ENCODE measurements at regions not wholly inside any gene's neighbourhood (a gene's known extent, or its start where the extent isn't known, plus 50 kb on each side); places are given as distances from the start of the nearest gene placed in this dataset.

DNA sequence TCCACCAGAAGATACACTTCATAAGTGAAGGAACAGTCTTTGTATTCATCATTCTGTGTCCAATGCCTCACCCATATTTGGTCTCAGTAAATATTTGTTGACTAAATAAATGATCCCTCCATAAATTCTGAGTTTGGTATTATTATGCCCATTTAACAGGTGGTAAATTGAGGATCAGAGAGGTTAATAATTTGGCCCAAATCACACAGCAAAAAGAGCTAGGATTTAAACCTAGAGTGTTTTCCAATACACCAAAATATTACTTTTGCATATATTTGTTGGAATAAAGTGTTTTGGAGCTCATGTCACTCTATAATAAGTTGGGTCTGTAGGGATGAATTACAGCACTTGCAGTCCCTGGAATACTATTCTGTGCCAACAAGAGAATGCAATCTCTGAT is 470.3 kb downstream of the ARHGEF28 start:
- FAIRE-seq (no peak), DNase-seq (ENCODE audit: extremely low spot score, insufficient read length, low read depth) (no peak)

DNA sequence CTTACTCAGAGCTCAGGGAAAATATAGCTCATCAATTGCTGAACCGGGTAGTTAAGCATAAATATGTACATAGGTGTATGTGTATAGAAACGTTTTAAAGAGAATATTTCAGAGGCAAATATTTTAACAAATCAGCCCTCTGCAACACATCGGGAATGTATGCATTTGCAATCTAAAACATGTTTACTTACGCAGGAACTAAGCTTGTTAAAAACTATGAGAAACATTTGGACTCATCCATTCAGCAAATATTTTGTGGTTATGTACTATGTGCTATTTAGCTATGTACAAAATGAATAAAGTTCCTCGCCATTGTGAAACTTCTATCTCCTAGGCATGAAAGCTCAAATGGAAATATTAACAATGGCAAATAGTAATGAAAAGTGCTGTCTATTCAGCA is 469.9 kb downstream of the ARHGEF28 start:
- DNase-seq (ENCODE audit: extremely low spot score, insufficient read length, low read depth) = no peak
- FAIRE-seq = no peak

DNA sequence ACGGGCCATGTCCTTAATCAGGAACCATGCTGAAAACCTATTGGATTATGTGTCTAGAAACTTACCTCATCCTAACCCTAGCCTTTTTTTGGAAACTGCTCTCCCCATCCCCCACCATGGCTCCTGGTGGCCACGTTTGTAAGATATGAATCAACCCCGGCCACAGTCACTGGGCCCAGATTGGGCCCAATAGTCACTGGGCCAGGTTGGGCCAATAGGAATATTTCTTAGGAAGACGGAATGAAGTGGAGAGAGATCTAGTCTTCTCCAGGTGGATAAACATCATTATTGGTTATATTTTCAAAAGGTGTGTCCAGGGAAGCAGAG is 468.7 kb downstream of the ARHGEF28 start:
- DNase-seq (ENCODE audit: extremely low spot score, insufficient read length, low read depth) (no peak), FAIRE-seq (no peak)

DNA sequence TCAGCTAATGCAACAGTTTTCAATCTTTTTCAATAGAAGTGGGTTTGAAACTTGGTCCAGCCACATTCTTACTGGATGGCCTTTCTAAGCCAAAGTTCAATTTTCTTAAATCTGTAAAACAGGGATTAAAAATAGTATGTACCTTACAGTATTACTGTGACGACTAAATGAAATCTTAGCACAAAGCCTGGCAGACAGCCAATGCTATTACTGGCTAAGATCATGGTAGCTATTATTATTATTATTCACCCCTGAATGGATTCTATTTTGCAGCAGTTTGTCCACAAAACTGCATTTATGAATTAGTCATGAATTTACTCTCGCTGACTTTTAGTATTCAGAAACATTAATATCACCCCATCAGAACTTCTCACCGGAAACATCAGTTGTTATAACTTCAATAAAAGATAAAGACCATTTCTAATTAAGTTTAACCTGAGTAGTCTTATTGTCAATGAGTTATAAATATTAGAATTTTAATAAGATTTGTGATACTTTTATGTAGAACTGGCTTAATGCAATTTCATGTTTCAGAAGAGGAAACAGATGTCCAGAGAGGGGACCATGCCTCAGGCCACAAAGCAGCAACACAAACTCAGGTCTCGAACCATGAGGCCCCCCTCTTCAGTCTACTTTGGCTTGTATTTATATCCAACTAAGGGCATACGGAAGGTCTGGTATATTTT is 468.2 kb downstream of the ARHGEF28 start:
- no peak for DNase-seq (ENCODE audit: extremely low spot score, insufficient read length, low read depth)
- no peak for FAIRE-seq

DNA sequence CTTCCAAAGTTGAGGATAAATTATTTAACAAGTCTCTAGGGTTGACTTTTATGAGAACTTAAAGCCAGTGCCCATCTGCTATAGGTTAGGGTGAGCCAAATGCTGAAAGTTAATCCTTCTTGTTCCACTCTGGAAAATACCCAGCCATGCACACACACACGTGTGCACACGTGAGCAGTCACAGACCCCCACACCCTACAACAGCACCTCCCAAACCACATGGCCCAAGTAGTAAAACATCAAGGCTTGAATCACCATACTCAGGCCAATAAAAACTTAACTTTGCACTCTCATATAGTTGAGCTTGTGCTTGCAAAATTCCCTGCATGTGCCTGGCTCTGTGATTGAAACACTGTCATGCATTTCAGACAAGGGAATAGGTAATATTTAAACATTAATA is 467.6 kb downstream of the ARHGEF28 start:
- DNase-seq (ENCODE audit: extremely low spot score, insufficient read length, low read depth) = no peak
- no peak for FAIRE-seq

DNA sequence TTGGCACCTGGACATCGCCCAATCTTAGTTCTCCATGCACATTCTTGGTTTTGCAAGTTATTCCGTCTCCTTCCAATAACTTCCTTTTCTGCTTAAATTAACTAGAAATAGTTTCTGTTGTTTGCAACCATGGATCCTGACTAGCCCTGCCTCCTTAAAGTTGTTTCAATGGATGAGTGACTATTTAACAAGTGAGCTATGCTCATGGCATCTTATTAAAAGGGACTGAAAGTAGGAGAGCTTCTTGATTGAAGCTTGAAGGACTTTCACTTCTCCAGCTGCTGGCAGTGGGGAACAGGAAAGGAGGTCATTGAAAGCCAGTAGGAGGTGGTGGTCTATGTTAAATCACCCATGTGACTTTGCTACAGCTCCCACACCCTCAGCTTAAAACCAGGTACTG is 466.8 kb downstream of the ARHGEF28 start:
- FAIRE-seq (no peak), DNase-seq (ENCODE audit: extremely low spot score, insufficient read length, low read depth) (no peak)

DNA sequence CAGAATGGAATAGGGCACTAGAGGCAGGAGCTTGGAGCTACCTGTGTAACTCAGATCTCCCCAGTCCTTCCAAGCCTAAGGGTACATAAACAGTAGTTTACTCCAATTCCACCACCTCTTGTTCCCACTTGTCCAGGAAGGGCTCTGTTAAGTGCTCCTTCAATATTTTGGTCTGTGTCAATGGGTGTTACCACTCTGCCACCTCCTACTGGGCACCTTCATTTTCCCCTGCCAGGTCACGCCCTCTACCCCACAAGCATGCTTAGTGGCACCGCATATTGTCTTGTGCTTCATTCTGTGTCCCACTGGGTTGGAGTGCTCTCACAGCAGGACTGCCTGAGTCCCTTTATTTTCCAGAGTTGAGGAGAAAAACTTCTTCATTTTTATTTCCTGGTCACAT is 459.8 kb downstream of the ARHGEF28 start:
- DNase-seq (ENCODE audit: extremely low spot score, insufficient read length, low read depth) = no peak
- FAIRE-seq = no peak

DNA sequence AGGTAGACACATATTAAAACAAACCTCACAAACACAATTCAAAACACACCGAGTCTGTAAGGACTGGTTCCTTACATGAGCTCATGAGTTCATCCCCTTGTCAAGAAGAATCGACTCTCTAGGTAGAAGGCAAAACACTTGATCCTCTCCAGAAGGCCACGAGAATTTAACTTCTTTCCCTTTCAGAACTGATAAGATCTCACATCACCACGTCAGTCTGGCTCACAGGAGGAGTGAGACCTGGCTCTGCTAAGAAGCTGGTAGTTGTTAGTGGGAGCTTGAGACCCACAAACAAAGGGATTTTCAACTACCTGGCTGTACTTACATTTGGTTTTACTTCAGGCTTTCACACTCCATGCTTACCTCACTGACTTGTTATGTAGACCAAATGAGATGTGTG is 459.2 kb downstream of the ARHGEF28 start:
- DNase-seq (ENCODE audit: extremely low spot score, insufficient read length, low read depth) (no peak), FAIRE-seq (no peak)

DNA sequence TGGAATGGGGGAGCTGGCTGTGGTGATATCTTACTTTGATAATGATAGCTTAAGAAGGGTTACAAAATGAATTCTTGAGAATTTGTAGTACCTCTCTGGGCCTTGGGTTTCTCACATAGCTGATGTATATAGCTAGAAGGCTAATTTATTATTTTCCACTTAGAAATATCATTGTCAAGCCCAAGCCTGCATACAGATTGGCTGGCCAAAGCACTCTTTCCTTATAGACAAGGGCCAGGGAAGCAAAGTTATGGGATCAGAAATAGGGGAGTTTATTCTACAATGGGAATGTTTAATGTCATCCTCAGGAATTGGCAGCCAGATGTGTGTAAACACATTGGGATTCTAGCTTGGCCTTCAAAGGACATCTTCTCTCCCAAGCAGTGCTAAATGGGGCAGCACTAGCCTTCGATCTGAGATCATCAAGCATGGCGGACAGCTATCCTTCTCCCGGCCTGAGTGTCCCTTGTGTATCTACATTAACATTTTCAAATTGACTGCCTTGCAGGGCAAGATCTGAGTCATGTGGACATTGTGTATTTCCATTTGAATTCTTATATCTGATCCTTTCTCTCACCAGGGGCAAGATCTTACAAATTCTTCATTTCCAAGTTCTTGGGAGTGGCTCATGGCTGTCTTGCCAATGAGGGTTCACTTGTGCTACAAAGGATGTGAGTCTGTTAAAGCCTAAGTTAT is 457.2 kb downstream of the ARHGEF28 start:
- FAIRE-seq (no peak), DNase-seq (ENCODE audit: extremely low spot score, insufficient read length, low read depth) (no peak)

DNA sequence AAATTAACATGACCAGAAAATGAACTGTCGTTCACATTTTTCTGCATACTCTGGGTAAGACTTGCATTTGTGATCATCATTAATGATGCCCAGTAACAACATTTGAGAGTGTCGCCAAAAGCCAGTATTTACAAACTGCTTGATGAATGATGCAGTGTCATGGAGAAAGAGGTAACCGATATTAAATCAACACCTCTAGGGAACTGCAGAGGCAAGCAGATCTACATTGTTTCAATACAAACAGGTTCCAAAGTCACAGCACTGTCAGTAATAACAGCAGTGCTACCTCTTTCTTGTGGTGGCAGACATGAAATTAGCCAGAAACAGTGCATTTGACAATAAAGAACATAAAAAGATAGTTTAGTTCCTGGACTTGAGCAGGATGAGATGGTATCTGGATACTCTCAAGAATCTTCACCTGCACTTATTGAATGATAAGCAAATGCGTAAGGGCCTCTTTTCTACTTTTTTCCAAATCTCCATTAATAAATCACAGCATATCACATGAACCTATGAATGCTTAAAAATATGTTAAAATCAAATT is 456.6 kb downstream of the ARHGEF28 start:
- FAIRE-seq (no peak), DNase-seq (ENCODE audit: extremely low spot score, insufficient read length, low read depth) (no peak)

DNA sequence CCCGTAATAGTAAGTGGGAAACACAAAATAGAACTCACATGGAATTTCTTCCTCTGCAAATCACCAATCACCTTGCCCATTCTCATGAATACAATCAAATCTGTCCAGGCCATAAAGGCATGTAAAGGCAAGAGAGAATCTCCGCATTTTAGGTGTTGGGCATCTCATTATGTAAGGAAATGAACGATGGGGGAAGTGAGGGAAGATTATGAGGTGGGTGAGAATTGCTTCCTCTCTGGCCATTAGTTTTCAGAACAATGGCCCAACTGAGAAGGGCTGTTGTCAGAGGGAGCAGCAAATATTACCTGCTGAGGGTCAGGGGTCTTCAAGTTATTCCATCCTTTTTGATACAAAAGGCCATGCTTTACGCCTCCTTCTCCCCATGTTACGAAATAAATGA is 455.1 kb downstream of the ARHGEF28 start:
- DNase-seq (ENCODE audit: extremely low spot score, insufficient read length, low read depth) (no peak), FAIRE-seq (no peak)

DNA sequence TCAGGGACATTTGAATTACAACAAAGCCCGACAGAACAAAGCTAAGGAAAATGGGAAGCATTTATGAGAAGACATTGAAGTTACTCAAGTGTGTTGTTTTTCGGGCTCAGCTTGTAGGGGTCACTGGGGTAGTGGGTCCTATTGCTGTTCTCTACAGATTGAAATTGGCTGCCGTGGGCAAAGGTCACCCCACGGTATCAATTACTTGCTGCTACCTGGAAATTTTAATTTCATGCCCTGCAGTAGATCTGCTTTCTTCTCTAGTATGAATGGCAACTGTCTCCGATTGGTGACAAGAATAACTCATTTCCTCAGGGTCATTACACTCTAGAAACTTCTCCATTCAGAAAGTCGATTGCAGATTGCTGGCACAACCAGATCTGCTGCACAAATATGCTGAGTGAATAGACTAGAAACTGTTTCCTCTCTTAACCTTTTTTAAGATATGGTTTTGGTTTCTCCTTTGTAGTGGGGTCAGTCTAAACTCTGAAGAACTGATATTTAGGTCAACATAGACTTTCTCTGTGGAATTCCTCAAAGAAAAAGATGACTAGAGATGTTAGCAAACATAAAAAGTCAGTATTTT is 454.1 kb downstream of the ARHGEF28 start:
- no peak for FAIRE-seq
- DNase-seq (ENCODE audit: extremely low spot score, insufficient read length, low read depth) = no peak

DNA sequence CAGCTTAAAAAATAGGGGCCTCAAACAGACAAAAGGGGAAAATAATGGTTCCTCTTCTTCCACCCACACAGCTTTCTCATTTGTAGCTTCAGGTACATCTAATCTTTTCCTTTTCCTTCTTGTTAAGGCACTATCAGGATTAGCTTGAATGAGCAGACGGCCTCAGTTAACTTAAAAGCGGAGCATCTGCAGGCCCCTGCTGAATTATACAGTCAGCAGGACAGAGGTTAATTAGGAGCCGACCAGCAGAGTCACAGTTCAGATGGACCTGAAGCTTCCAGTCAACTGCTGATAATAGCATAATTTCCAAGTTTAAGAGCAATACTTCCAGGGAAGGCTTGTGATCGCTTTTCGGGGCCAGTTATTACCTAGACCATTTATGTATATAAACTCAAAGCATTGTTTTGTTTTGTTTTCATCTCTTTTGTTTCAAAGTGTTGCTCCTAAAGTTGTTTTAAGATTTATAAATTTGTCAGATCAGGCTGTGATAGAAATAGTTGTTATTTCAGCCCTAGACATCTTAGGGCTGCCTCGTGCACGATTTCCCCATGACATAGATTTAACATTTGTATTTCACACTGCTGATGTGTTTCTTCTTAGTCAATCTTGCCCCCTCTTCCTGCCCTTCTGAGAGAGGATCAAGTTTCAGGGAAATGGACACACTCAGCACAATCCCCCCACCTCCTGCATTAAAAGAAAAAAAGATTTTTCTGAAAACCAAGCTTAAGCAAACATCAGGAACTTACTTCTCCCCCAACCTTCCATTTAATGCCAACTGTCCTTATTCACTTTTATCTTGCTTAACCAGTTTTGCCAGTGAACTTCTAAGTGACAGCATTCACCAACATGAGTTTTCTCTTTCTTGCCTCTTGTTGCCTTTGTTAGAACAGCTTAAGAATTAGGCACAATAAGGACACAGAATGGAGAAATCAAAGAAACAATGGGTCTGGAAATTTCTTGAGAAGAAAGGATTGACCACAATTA is 449.8 kb downstream of the ARHGEF28 start:
- FAIRE-seq (no peak), DNase-seq (ENCODE audit: extremely low spot score, insufficient read length, low read depth) (no peak)

DNA sequence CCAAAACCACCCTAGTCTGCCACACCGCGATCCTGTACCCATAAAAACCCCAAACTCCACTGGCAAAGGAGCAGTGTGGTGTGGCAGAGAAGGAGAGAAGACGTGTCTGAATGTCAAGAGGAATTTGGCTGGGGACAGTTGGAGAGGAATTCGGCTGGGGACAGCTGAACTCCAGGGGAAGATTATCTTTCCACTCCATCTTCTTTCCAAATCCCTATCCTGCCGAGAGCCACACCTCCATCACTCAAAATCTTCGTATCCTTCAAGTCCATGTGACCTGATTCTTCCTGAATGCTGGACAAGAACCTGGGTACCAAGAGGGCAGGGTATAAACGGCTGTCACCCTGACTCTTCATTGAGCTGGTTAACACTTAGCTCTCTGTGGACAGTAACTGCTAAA is 448.1 kb downstream of the ARHGEF28 start:
- FAIRE-seq = no peak
- DNase-seq (ENCODE audit: extremely low spot score, insufficient read length, low read depth) = no peak

DNA sequence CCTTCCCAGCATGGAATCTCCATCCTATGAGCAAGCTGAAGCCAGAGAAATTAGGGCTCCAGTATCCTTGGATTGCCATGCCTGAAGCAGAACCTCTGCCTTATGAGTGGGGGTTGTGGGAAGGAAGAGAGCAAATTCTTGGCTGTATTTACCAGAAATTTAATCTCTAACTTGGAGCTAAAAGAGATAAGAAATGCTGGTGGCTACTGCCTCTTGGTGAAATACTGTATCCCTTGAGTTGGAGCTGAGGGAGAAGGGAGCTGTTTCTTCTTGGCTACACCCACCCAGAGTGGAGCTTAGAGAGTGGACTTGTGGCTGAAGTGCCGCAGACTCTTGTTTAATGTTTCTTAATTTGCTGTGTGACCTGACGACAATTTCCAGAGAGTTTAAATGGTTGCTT is 447.3 kb downstream of the ARHGEF28 start:
- FAIRE-seq (no peak), DNase-seq (ENCODE audit: extremely low spot score, insufficient read length, low read depth) (no peak)

DNA sequence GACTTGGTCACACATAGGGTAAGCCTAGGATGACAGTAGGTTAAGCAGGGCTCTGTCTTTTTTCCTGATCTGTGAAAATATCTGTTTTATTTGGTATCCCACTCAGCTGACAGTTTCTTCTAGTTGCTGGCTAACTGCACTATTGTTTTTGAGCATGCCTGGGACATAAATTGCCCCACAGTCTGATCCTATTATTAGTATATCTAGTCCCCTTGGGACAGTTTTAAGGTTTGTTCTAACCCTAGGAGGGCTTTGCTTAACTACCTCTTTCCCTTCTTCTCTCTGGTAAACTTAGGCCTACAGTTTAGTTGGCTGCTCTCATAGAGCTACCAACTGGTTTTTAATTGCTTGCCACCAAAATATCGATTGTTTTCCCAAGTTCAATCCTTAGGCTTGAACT is 446.6 kb downstream of the ARHGEF28 start:
- FAIRE-seq (no peak), DNase-seq (ENCODE audit: extremely low spot score, insufficient read length, low read depth) (no peak)

DNA sequence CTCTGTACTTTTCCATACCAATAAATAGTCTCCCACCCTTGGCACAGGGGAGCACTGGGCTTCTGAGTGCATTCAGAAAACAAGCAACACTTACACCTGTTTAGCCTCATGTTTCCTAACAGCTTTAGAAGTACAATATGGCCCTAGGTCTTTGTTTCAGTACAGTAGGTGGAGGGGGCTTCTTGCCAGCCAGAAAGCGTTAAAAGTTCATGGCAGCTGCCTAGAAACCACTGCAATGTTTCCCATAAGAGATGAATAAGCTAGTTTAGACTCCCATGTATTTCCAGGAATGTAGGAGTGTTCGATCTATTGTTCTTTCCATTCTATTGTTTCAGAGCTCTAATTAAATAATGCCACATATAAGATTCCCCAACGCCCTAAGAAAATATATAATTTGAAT is 444.8 kb downstream of the ARHGEF28 start:
- FAIRE-seq = no peak

DNA sequence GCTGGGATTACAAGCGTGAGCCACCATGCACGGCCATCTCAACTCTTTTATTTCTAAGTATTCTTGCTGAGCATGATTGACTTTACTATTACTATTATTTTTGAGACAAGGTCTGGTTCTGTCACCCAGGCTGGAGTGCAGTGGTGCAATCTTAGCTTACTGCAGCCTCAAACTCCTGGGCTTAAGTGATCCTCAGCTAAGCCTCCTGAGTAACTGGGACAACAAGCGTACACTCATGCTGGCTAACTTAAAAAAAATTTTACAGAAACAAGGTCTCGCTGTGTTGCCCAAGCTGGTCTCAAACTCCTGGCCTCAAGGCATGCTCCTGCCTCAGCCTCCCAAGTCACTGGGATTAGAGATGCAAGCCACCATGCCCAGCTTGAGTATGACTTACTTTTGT is 443.7 kb downstream of the ARHGEF28 start:
- no peak for DNase-seq (ENCODE audit: extremely low spot score, insufficient read length, low read depth)
- no peak for FAIRE-seq

More for the DNA sequence above, 444.8 kb downstream of the ARHGEF28 start:
- DNase-seq (ENCODE audit: extremely low spot score, insufficient read length, low read depth) = no peak

DNA sequence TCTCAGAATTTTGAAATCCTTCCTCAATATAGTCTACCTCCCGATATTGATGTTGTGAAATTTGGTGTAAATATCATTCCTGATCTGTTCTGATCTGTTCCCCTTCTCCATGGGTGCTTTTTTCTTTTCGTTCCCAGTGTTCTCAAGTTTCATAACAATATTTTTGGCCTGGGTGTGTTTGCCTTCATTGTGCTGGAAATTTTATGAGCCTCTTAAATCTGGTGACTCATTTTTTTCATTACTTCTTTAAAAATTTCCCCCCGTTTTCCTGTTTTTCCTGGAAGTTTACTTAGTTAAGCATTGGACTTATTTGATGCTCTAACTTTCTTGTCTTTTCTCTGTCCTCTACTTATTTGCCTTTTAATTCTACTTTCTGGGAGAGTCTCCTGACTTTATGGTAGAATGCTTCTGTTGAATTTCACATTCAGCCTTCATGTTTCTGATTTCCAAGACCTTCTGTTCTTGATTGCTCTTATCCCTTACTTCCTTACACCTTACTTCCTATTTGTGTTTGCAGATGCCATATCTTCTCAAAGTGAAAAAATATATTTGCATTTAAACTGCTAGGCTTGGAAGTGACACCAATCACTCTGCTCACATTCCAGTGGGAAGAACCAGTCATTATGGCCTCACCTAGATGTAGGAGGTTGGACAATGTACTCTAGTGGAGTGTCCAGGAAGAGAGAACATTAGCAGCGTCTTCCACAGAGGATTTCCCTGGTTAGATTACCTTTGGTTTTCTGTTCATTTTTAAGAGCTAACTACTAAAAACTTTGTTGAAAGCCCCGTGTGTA is 441.9 kb downstream of the ARHGEF28 start:
- FAIRE-seq (no peak), DNase-seq (ENCODE audit: extremely low spot score, insufficient read length, low read depth) (no peak)

DNA sequence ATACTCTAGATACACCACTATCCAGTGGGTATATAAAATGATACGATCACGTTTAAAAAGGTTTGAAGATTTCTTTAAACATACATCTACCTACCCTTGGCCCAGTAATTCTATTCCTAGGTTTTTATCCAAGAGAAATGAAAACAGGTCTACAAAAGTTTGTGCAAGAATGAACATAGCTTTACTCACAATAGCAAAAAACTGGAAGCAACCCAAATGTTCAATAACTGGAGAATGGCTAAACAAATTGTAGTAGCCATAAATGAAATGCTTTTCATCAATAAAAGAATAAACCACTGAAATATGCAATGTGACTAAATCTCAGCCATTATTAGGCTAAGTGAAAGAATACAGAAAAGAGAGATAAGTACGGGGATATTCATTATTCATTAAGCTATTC is 438.9 kb downstream of the ARHGEF28 start:
- no peak for DNase-seq (ENCODE audit: extremely low spot score, insufficient read length, low read depth)
- FAIRE-seq = no peak
